Suprapubic skin (tissue), 4 donors: ENCODE measurements at regions not wholly inside any gene's neighbourhood (a gene's known extent, or its start where the extent isn't known, plus 50 kb on each side); places are given as distances from the start of the nearest gene placed in this dataset.

Experiments
- CTCF ChIP-seq, 2 donors: fragments of 200-600 bp in 1 of 2; fragments of 450-650 bp in 1 of 2; sonication (generic) in 1 of 2; IDR thresholded peaks; one replicate each; pipeline ENCODE4 v1.5.1; 2016 to 2019; ENCODE audit warnings: antibody characterized with exemption in 2 of 2, mild to moderate bottlenecking in 1 of 2, moderate library complexity in 1 of 2
- EP300 ChIP-seq: sonication (generic); formaldehyde crosslinking; IDR thresholded peaks from one replicate; pipeline ENCODE4 v1.6.1; 2017; ENCODE audit warnings: antibody characterized with exemption
- POLR2A ChIP-seq, 2 donors: fragments of 450-650 bp; IDR thresholded peaks; one replicate each; pipeline ENCODE4 v1.6.1; 2017; ENCODE audit warnings: antibody characterized with exemption in 2 of 2, mild to moderate bottlenecking in 2 of 2, moderate library complexity in 2 of 2
- POLR2AphosphoS5 ChIP-seq, 3 donors: sonication (generic); formaldehyde crosslinking; IDR thresholded peaks; one replicate each; pipeline ENCODE4 v1.6.1; 2017; ENCODE audit warnings: antibody characterized with exemption in 3 of 3

GRCh38 chr4:99708551-99708950, 50.9 kb upstream of the C4orf54 start:
- no peak for TF ChIP-seq CTCF (IDR thresholded peaks at IDR 0.05)
- no peak for TF ChIP-seq POLR2A (IDR thresholded peaks at IDR 0.05)
- TF ChIP-seq EP300: no peak
- TF ChIP-seq POLR2AphosphoS5 (IDR thresholded peaks at IDR 0.05): no peak
